Esophagus squamous epithelium (tissue), 4 donors: ENCODE measurements at regions not wholly inside any gene's neighbourhood (a gene's known extent, or its start where the extent isn't known, plus 50 kb on each side); places are given as distances from the start of the nearest gene placed in this dataset.

ENCODE experiments used
- CTCF ChIP-seq, 6 experiments: fragments of 450-650 bp in 4 of 6; fragments of 200-600 bp in 2 of 6; sonication (generic) in 2 of 6; IDR thresholded peaks; one replicate each; pipeline ENCODE4 v1.5.1; 2016 to 2019; ENCODE audit warnings: antibody characterized with exemption in 6 of 6, mild to moderate bottlenecking in 4 of 6, moderate library complexity in 4 of 6
- POLR2A ChIP-seq, 4 donors: fragments of 450-650 bp; IDR thresholded peaks; one replicate each; pipeline ENCODE4 v1.6.1; 2017; ENCODE audit warnings: antibody characterized with exemption in 4 of 4, mild to moderate bottlenecking in 4 of 4, moderate library complexity in 3 of 4

DNA sequence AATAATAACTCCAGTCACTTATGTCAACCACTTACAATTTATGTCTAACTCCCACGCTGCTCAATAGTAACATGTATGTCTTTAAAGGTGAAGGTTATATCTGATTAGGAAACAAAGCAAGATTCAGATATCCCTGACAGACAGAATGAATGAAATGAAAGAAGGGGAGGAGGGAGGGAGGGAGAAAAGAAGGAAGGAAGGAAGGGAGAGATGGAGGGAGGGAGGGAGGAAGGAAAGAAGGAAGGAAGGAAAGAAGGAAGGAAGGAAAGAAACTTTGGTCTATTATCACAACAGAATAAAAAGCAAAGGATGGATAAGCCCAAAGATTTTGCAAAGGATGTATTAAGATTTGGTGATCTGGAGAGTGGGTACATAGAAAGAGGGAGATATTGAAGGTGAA, 433.3 kb downstream of the PRKD1 start:
- TF ChIP-seq CTCF (IDR thresholded peaks at IDR 0.05) (no peak), POLR2A (IDR thresholded peaks at IDR 0.05) (no peak)
